Suprapubic skin (tissue), 3 donors: ENCODE measurements at regions not wholly inside any gene's neighbourhood (a gene's known extent, or its start where the extent isn't known, plus 50 kb on each side); places are given as distances from the start of the nearest gene placed in this dataset.

ENCODE experiments used
- CTCF ChIP-seq, 2 donors: fragments of 200-600 bp in 1 of 2; fragments of 450-650 bp in 1 of 2; sonication (generic) in 1 of 2; IDR thresholded peaks; one replicate each; pipeline ENCODE4 v1.5.1; 2016 to 2019; ENCODE audit warnings: antibody characterized with exemption in 2 of 2, mild to moderate bottlenecking in 1 of 2, moderate library complexity in 1 of 2
- POLR2A ChIP-seq, 2 donors: fragments of 450-650 bp; IDR thresholded peaks; one replicate each; pipeline ENCODE4 v1.6.1; 2017; ENCODE audit warnings: antibody characterized with exemption in 2 of 2, mild to moderate bottlenecking in 2 of 2, moderate library complexity in 2 of 2

GRCh38 chr1:216815260-216816131 lies 92.3 kb upstream of the ESRRG start:
- TF ChIP-seq POLR2A (IDR thresholded peaks at IDR 0.05) (no peak), CTCF (IDR thresholded peaks at IDR 0.05) (no peak)
